ENCODE measurements at regions not wholly inside any gene's neighbourhood (a gene's known extent, or its start where the extent isn't known, plus 50 kb on each side); places are given as distances from the start of the nearest gene placed in this dataset.

GRCh38 chr1:70714149-70714548 lies 303.1 kb downstream of the CTH start:
- no peak for DNase-seq

GRCh38 chr1:70717211-70717610 lies 306.1 kb downstream of the CTH start:
- Mint-ChIP-seq H3K27me3 (ENCODE audit: low read depth, poor library complexity) (no peaks in the 10 kb centered on the region), H3K4me3 (no peak overlapping the region), H3K9me3 (no peaks in the 10 kb centered on the region), H3K36me3 (ENCODE audit: low read depth) (no peaks in the 10 kb centered on the region), H3K27ac (no peak overlapping the region), H3K4me1 (no peaks in the 10 kb centered on the region)
- TF ChIP-seq CTCF (IDR thresholded peaks at IDR 0.05), result no peak
- no peak for DNase-seq

More at GRCh38 chr1:70714149-70714548, 303.1 kb downstream of the CTH start:
- H3K4me1 Mint-ChIP-seq, result no peaks in the 10 kb centered on the region
- H3K9me3 Mint-ChIP-seq, result peaks cover 4% of the 10 kb centered on the region
- no peak for TF ChIP-seq CTCF (IDR thresholded peaks at IDR 0.05)
- no peaks in the 10 kb centered on the region for H3K36me3 Mint-ChIP-seq (ENCODE audit: low read depth)
- H3K27ac Mint-ChIP-seq, result no peak overlapping the region
- H3K4me3 Mint-ChIP-seq, result no peak overlapping the region
- peaks cover 4% of the 10 kb centered on the region for H3K27me3 Mint-ChIP-seq (ENCODE audit: low read depth, poor library complexity)

GRCh38 chr1:70717656-70718055 lies 306.6 kb downstream of the CTH start:
- H3K36me3 Mint-ChIP-seq (ENCODE audit: low read depth), result no peaks in the 10 kb centered on the region
- no peak overlapping the region for H3K4me3 Mint-ChIP-seq
- DNase-seq, result no peak
- H3K27ac Mint-ChIP-seq, result no peak overlapping the region
- H3K27me3 Mint-ChIP-seq (ENCODE audit: low read depth, poor library complexity), result no peaks in the 10 kb centered on the region
- no peaks in the 10 kb centered on the region for H3K9me3 Mint-ChIP-seq
- no peaks in the 10 kb centered on the region for H3K4me1 Mint-ChIP-seq
- TF ChIP-seq CTCF (IDR thresholded peaks at IDR 0.05), result no peak

GRCh38 chr1:70718086-70718630 lies 307.1 kb downstream of the CTH start:
- no peak for DNase-seq

GRCh38 chr1:70719154-70719553 lies 308.1 kb downstream of the CTH start:
- no peaks in the 10 kb centered on the region for H3K27me3 Mint-ChIP-seq (ENCODE audit: low read depth, poor library complexity)
- no peak for DNase-seq
- H3K36me3 Mint-ChIP-seq (ENCODE audit: low read depth), result no peaks in the 10 kb centered on the region
- H3K27ac Mint-ChIP-seq, result no peak overlapping the region
- no peaks in the 10 kb centered on the region for H3K4me1 Mint-ChIP-seq
- no peak for TF ChIP-seq CTCF (IDR thresholded peaks at IDR 0.05)
- H3K9me3 Mint-ChIP-seq, result peaks cover 6% of the 10 kb centered on the region
- no peak overlapping the region for H3K4me3 Mint-ChIP-seq

More at GRCh38 chr1:70718086-70718630, 307.1 kb downstream of the CTH start:
- Mint-ChIP-seq H3K36me3 (ENCODE audit: low read depth) (no peaks in the 10 kb centered on the region), H3K27ac (no peak overlapping the region), H3K9me3 (no peaks in the 10 kb centered on the region), H3K27me3 (ENCODE audit: low read depth, poor library complexity) (no peaks in the 10 kb centered on the region), H3K4me3 (no peak overlapping the region), H3K4me1 (no peaks in the 10 kb centered on the region)
- TF ChIP-seq CTCF (IDR thresholded peaks at IDR 0.05), result no peak

- no peak for DNase-seq
- Mint-ChIP-seq H3K27ac (no peak overlapping the region), H3K4me3 (no peak overlapping the region), H3K36me3 (ENCODE audit: low read depth) (no peaks in the 10 kb centered on the region), H3K9me3 (peaks cover 15% of the 10 kb centered on the region), H3K4me1 (no peaks in the 10 kb centered on the region), H3K27me3 (ENCODE audit: low read depth, poor library complexity) (no peaks in the 10 kb centered on the region)
- TF ChIP-seq CTCF (IDR thresholded peaks at IDR 0.05), result no peak
Observed at GRCh38 chr1:70720109-70720508, 309.0 kb downstream of the CTH start.

Data from nephron progenitor cell (in vitro differentiated cells).